ENCODE measurements at regions not wholly inside any gene's neighbourhood (a gene's known extent, or its start where the extent isn't known, plus 50 kb on each side); places are given as distances from the start of the nearest gene placed in this dataset.

DNA sequence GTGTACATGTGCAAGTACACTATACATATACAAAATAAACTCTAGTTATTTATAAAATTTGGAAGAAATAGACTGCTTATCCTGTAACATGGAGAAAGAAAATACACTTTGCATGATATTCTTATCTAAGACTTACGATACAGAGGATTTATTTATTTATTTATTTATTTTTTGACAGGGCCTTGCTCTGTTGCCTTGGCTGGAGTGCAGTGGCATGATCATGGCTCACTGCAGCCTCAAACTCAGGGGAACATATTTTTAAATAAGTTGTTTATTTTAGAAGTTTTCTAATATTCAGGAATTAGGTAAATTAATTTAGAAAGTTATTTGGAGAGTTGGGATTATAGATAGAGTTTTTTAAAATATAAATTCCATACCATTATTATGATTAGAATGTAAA lies 116.7 kb downstream of the GPR85 start:
- H3K23ac ChIP-seq (ENCODE audit: insufficient read length), result no peak overlapping the region
- no peak overlapping the region for H3K4me3 ChIP-seq (ENCODE audit: extremely low read depth in 1 of 4, insufficient read depth in 2 of 4, low read depth in 3 of 4, low read length in 4 of 4)
- no peaks in the 10 kb centered on the region for H3K23me2 ChIP-seq (ENCODE audit: low read depth, low read length)
- no peak overlapping the region for H2AFZ ChIP-seq (ENCODE audit: low read length)
- H3K27me3 ChIP-seq (replicated peaks in 1 of 4; ENCODE audit: control insufficient read depth in 3 of 4, extremely low read depth in 1 of 4, insufficient read depth in 3 of 4, low read length in 3 of 4), result no peaks in the 10 kb centered on the region
- no peaks in the 10 kb centered on the region for H3K79me2 ChIP-seq (ENCODE audit: control insufficient read depth in 1 of 2, insufficient read depth in 2 of 2, low read length in 2 of 2)
- TF ChIP-seq SP4 (IDR thresholded peaks at IDR 0.05; ENCODE audit: low read length) (no peak), MAFK (IDR thresholded peaks at IDR 0.05; ENCODE audit: low read depth, low read length) (no peak), POLR2A (IDR thresholded peaks at IDR 0.05; ENCODE audit: control extremely low read depth in 1 of 2, low read depth in 2 of 2, low read length in 2 of 2) (no peak), SP2 (IDR thresholded peaks at IDR 0.05; ENCODE audit: low read length) (no peak)
- TF ChIP-seq, protein P1, sequence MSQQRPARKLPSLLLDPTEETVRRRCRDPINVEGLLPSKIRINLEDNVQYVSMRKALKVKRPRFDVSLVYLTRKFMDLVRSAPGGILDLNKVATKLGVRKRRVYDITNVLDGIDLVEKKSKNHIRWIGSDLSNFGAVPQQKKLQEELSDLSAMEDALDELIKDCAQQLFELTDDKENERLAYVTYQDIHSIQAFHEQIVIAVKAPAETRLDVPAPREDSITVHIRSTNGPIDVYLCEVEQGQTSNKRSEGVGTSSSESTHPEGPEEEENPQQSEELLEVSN (IDR thresholded peaks at IDR 0.05), result no peak
- no peak overlapping the region for H2BK20ac ChIP-seq (ENCODE audit: low read length)
- CTCF ChIA-PET (ENCODE audit: partially characterized antibody), result no interaction called here
- H2AK5ac ChIP-seq (ENCODE audit: low read depth, low read length), result no peak overlapping the region
- H3K36me3 ChIP-seq (ENCODE audit: control insufficient read depth in 2 of 4, insufficient read depth in 4 of 4, low read length in 3 of 4), result no peaks in the 10 kb centered on the region
- H4K8ac ChIP-seq (ENCODE audit: extremely low read depth, insufficient read depth, low read length), result no peak overlapping the region
- no peak overlapping the region for H2BK120ac ChIP-seq (replicated peaks; ENCODE audit: low read depth, low read length)
- no peak overlapping the region for H3K18ac ChIP-seq (ENCODE audit: extremely low read depth, low read length)
- no peaks in the 10 kb centered on the region for H4K20me1 ChIP-seq (replicated peaks in 1 of 2; ENCODE audit: control insufficient read depth in 1 of 2, insufficient read depth in 2 of 2, low read length in 2 of 2)
- H3K4me2 ChIP-seq (ENCODE audit: insufficient read depth in 1 of 2, low read depth in 2 of 2, low read length in 2 of 2), result no peak overlapping the region
- H3K9ac ChIP-seq (replicated peaks in 1 of 4; ENCODE audit: extremely low read depth in 1 of 4, low read depth in 3 of 4, low read length in 3 of 4), result no peak overlapping the region
- H4K5ac ChIP-seq (ENCODE audit: insufficient read length, low read depth, low read length), result no peak overlapping the region
- no peaks in the 10 kb centered on the region for H3K9me3 ChIP-seq (ENCODE audit: insufficient read depth in 2 of 2, low read depth in 1 of 2, low read length in 1 of 2)
- POLR2A ChIA-PET (ENCODE audit: partially characterized antibody), result no interaction called here
- no peak overlapping the region for H2BK12ac ChIP-seq (ENCODE audit: low read depth, low read length)
- H3K4me1 ChIP-seq (replicated peaks in 1 of 4; ENCODE audit: control insufficient read depth in 3 of 4, insufficient read depth in 4 of 4, low read length in 3 of 4), result no peaks in the 10 kb centered on the region
- no peak for DNase-seq (ENCODE audit: low read depth in 1 of 2, low spot score in 2 of 2)
- H3K4ac ChIP-seq (replicated peaks; ENCODE audit: insufficient read length, low read depth, low read length), result no peak overlapping the region
- H3K56ac ChIP-seq (replicated peaks; ENCODE audit: insufficient read length, low read depth, low read length), result no peak overlapping the region
- no peak overlapping the region for H3K14ac ChIP-seq (ENCODE audit: insufficient read length)
- no peaks in the 10 kb centered on the region for H3K79me1 ChIP-seq (ENCODE audit: low read depth, low read length)
- H4K91ac ChIP-seq (replicated peaks; ENCODE audit: insufficient read length, low read length), result no peak overlapping the region
- 89% methylated on average over 1 of the region's 1 CpG; no CpG with 5 or more reads in 1 of the 2 experiments for WGBS, 2 experiments (ENCODE audit: extremely low coverage in 1 of 2, insufficient coverage in 1 of 2, insufficient read length in 1 of 2, insufficient replicate concordance in 2 of 2, low coverage in 1 of 2, low lambda C conversion rate in 2 of 2, missing lambda C conversion rate in 1 of 2)
- no peak overlapping the region for H2BK5ac ChIP-seq (ENCODE audit: low read depth, low read length)
- no peak overlapping the region for H3K27ac ChIP-seq (ENCODE audit: low read depth, low read length)
- H2BK15ac ChIP-seq (ENCODE audit: low read length), result no peak overlapping the region
- no peak for FAIRE-seq
